ENCODE measurements at regions not wholly inside any gene's neighbourhood (a gene's known extent, or its start where the extent isn't known, plus 50 kb on each side); places are given as distances from the start of the nearest gene placed in this dataset.

DNA sequence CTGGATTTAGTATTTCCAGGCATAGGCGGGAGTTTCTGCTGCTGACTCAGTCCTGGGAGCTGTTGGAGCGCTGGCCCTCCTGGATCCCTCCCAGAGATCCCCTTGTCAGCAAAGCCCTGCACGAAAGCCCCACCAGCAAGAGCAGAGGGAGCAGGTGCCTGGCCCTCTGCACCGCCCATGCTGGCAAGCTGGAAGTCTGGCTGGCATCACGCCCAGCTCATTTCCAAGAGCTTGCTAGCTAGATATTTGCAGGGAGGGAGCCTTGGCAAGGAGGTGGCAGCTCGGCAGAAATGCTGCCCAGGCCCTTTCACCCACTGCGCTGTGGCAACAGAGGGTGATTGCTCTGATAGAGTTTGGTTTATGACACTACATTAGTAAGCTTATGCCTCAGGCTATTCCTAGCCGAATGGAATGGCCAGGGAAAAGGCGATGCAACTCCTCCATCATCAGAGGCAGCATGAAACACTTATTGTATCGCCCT is 193.9 kb downstream of the EMP1 start:
- TF ChIP-seq Cebpa-rat (IDR thresholded peaks at IDR 0.05): no peak
- Histone ChIP-seq H3K4me1 (peaks cover 11% of the 10 kb centered on the region), H3K27me3 (no peaks in the 10 kb centered on the region), H3K4me3 (no peak overlapping the region), H3K36me3 (no peaks in the 10 kb centered on the region), H3K4me2 (no peak overlapping the region), H3K27ac (no peak overlapping the region), H3K9ac (no peak overlapping the region), H3K9me3 (no peaks in the 10 kb centered on the region), H4K20me1 (no peaks in the 10 kb centered on the region)

DNA sequence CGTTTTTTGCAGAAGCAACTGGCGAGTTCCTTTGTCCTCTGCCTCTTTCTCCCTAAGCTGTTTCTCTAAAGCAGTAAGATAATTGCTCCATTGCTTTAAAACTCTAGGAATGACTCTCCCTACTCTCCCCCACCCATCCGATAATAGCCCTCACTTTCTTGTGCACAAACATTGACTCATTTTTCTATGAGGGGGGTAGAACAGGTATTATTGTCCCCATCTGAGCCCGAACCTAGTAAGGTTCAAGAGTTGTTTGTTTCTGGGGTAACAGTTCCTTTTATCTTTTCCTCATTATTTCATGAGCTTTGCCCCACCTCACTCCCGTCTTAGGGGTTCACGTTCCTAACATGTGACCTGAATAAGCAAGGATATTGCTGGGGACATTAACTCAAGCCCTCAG is 190.6 kb downstream of the EMP1 start:
- Histone ChIP-seq H3K36me3 (no peaks in the 10 kb centered on the region), H4K20me1 (no peaks in the 10 kb centered on the region), H3K9me3 (no peaks in the 10 kb centered on the region), H3K9ac (no peak overlapping the region), H3K4me2 (peak overlapping the region; percentile 46), H3K4me3 (no peak overlapping the region), H3K27me3 (no peaks in the 10 kb centered on the region), H3K27ac (no peak overlapping the region), H3K4me1 (peaks cover 11% of the 10 kb centered on the region)
- TF ChIP-seq Cebpa-rat (IDR thresholded peaks at IDR 0.05): no peak

DNA sequence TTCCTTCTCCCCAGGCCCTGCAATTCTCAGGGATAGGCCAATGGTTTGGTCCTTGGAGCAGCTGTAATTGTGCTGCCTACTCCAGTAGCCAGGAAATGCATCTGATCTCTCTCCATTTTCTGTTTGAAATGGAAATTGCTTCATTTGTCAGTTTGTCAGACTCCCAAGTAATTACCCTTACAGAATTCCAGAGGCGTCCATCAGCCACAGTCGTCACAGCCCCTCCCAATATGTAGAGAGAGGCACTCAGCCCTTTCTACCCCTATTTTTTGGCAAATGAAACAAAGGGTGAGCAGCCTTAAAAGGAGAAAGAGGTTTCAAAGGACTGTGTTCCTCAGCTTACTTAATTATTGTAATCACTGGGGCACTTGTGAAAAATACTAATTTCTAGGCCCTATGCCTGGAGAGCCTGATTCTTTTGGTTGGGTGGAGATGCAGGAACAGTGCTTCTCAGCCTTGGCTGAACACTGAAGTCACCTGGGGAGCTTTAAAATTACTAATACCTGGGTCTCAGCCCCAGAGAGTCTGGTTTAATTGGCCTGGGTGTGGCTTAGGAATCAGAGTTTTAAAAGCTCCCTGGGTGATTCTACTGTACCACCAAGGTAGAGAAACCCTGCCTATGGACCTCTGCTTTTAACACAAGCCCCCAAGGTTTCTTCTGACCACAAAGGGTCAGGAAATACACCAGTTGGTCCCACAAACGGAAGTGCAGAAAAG is 190.0 kb downstream of the EMP1 start:
- peak overlapping the region; percentile 46 for H3K4me2 ChIP-seq
- H3K4me3 ChIP-seq: no peak overlapping the region
- H4K20me1 ChIP-seq: no peaks in the 10 kb centered on the region
- H3K4me1 ChIP-seq: peaks cover 11% of the 10 kb centered on the region
- H3K9me3 ChIP-seq: no peaks in the 10 kb centered on the region
- TF ChIP-seq Cebpa-rat (IDR thresholded peaks at IDR 0.05): no peak
- H3K27me3 ChIP-seq: no peaks in the 10 kb centered on the region
- H3K36me3 ChIP-seq: no peaks in the 10 kb centered on the region
- no peak overlapping the region for H3K27ac ChIP-seq
- no peak overlapping the region for H3K9ac ChIP-seq

DNA sequence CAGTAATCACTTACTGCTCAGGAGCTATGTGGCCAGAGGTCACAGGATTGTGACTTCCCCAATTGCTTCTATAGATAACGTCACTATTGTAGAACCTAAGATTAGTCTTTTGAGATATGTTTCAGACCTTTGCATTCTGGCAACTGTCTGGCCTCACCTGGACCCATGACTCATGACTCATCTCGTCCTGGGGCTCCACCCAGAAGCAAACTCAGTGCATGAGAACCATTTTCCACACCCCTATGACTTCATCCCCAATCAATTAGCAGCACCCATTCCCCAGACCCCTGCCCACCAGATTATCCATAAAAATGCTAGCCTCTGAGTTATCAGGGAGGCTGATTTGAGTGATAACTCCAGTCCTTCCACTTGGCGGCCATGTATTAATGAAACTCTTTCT is 186.9 kb downstream of the EMP1 start:
- H4K20me1 ChIP-seq: no peaks in the 10 kb centered on the region
- no peaks in the 10 kb centered on the region for H3K36me3 ChIP-seq
- H3K4me3 ChIP-seq: no peak overlapping the region
- H3K27ac ChIP-seq: no peak overlapping the region
- no peaks in the 10 kb centered on the region for H3K9me3 ChIP-seq
- H3K4me1 ChIP-seq: peaks cover 11% of the 10 kb centered on the region
- TF ChIP-seq Cebpa-rat (IDR thresholded peaks at IDR 0.05): no peak
- H3K27me3 ChIP-seq: no peaks in the 10 kb centered on the region
- no peak overlapping the region for H3K4me2 ChIP-seq
- H3K9ac ChIP-seq: no peak overlapping the region

DNA sequence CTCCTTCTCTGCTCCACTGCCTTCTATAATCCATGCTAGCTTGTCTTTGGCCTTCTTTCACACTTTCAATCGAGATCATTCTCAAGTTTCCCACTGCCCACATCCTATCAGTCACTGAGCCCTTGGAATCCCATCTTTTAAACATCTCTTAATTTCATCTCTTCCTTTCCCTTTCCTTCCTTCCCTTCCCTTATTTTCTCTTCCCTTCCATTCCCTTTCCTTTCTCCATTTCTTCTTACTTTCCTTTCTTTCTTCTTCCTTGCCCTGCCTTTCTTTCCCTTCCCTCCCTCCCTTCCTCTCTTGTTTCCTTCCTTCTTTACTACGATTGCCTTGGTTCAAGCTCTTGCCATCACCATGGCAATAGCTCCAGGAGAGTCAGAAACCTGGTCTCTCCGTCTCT is 183.8 kb downstream of the EMP1 start:
- Histone ChIP-seq H3K9me3 (peaks cover 9% of the 10 kb centered on the region), H3K27me3 (no peaks in the 10 kb centered on the region), H3K27ac (no peak overlapping the region), H3K4me2 (no peak overlapping the region), H3K4me1 (no peaks in the 10 kb centered on the region), H3K4me3 (no peak overlapping the region), H3K9ac (no peak overlapping the region), H4K20me1 (no peaks in the 10 kb centered on the region), H3K36me3 (no peaks in the 10 kb centered on the region)
- TF ChIP-seq Cebpa-rat (IDR thresholded peaks at IDR 0.05): no peak

DNA sequence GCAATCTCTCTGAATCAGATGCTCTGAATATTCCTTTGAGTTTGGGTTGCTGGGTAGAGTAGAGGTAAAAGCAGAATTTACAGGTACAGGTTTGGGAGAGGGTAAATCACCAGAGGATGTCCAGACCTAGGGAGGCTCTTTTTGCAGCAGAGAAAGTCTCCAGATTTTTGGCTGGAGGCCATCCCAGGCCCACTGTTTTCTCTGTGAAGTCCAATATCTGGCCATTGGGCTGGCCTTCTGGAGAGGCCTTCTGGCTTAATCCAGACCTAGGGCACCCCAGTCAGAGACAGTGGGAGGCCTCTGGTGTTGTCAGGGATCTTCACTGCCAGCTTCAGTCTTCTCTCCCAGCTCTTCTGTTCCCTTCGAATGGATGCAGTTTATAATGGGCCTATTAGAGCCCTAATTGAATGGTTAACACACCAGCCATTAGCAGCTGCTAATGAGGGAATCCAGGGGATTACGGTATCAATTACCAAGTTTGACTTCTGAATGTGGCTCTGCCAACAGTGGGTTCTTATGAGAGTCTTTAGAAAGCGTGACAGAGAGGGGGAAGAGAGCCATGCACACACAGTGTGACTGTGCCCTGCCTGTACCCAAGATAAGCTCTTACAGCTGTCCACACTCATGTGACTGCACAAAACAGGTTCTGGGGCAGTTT is 183.1 kb downstream of the EMP1 start:
- H3K4me2 ChIP-seq: no peak overlapping the region
- no peak overlapping the region for H3K27ac ChIP-seq
- no peaks in the 10 kb centered on the region for H3K4me1 ChIP-seq
- H3K9ac ChIP-seq: no peak overlapping the region
- peaks cover 9% of the 10 kb centered on the region for H3K9me3 ChIP-seq
- no peaks in the 10 kb centered on the region for H3K27me3 ChIP-seq
- TF ChIP-seq Cebpa-rat (IDR thresholded peaks at IDR 0.05): no peak
- H3K4me3 ChIP-seq: no peak overlapping the region
- no peaks in the 10 kb centered on the region for H3K36me3 ChIP-seq
- H4K20me1 ChIP-seq: no peaks in the 10 kb centered on the region

DNA sequence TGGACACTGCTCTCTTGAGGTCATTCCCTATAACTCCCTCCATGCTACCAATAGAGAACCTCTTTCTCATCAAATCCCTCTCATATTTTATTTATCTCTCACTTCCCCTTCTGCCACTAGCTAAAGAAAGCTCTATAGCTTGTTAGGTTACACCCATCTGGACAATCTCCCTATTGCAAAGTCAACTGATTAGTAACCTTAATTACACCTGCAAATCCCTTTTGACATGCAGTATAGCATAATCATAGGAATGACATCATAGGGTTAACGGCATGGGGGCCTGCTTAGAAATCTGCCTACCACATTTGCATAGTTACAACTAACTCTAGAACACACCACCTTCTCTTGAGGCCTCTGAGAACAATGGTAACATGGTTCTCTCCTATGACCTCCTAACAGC is 181.2 kb downstream of the EMP1 start:
- no peak overlapping the region for H3K4me2 ChIP-seq
- H3K4me3 ChIP-seq: no peak overlapping the region
- no peak for TF ChIP-seq Cebpa-rat (IDR thresholded peaks at IDR 0.05)

DNA sequence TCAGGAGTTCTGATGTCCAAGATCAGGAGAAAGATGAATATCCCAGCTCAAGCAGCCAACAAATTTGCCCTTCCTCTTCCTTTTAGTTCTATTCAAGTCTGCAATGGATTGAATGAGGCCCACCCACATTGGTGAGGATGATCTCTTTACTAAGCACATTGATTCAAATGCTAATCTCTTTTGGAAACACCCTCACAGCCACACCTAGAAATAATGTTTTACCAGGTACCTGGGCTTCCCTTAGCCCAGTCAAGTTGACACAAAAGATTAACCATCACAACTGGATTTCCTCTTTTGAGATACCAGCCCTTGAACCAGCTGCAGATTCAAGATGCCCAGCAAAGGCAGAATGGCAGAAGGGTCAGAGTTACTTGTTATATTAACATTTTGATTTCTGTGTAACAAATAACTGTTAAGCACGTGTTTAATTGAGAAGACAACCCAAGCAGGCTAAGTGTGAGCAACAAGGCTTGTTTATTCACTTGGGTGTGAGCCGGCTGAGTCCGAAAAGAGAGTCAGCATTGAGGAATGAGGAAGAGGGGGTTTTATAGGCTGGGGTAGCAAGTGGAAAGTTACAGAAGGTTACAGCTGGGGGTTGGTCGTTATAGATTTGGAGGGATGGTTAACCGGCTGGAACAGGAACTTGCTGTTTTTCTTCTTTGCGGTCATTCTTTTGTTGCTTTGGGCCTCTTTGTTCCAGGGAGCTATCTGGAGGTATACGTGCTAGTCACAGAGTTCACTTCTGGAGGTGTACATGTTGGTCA is 180.3 kb downstream of the EMP1 start:
- H3K36me3 ChIP-seq: no peaks in the 10 kb centered on the region
- H3K4me1 ChIP-seq: no peaks in the 10 kb centered on the region
- H4K20me1 ChIP-seq: no peaks in the 10 kb centered on the region
- H3K4me2 ChIP-seq: no peak overlapping the region
- H3K9ac ChIP-seq: no peak overlapping the region
- H3K9me3 ChIP-seq: peaks cover 9% of the 10 kb centered on the region
- H3K27ac ChIP-seq: no peak overlapping the region
- no peaks in the 10 kb centered on the region for H3K27me3 ChIP-seq
- no peak overlapping the region for H3K4me3 ChIP-seq
- TF ChIP-seq Cebpa-rat (IDR thresholded peaks at IDR 0.05): no peak

More for the DNA sequence above, 181.2 kb downstream of the EMP1 start:
- Histone ChIP-seq H4K20me1 (no peaks in the 10 kb centered on the region), H3K9ac (no peak overlapping the region), H3K36me3 (no peaks in the 10 kb centered on the region), H3K27me3 (no peaks in the 10 kb centered on the region), H3K27ac (no peak overlapping the region), H3K4me1 (no peaks in the 10 kb centered on the region), H3K9me3 (peaks cover 9% of the 10 kb centered on the region)

DNA sequence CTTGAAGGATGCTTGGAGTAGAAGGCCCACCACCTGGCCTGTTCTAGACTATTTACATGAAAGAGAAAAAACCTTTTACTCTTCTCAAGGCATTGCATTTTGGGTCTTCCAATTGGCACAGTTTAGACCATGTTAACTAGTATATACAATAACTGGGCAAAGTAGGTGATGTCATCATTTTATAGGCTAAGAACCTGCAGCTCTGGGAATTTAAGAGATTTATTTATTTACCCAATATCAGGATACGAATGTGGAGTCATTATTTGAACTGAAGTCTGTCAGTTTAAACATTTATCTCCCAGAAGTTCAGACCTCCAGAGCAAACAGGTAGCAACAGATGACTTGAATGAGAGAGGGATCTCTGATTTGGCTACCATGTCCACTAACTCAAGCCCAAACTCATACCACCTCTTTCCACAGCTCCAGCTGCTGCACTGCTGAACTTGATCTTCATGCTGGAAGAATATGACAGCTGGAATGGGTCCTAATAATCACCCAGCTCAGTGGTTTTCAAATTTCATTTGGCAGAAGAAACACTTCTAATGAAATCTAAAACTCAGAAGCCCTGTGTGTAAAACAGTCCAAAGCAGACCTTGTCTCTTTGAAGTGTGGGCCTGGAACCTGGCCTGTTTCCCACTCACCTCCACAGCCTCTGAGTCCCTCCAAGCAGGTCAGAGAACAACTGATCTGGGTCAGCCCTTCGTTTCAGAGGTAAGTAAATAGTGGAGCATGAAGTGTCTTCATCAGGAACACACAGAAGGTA is 179.2 kb downstream of the EMP1 start:
- no peak overlapping the region for H3K4me3 ChIP-seq
- TF ChIP-seq Cebpa-rat (IDR thresholded peaks at IDR 0.05): no peak
- H3K9ac ChIP-seq: no peak overlapping the region
- no peak overlapping the region for H3K4me2 ChIP-seq
- H4K20me1 ChIP-seq: no peaks in the 10 kb centered on the region
- H3K27me3 ChIP-seq: no peaks in the 10 kb centered on the region
- no peak overlapping the region for H3K27ac ChIP-seq
- H3K36me3 ChIP-seq: no peaks in the 10 kb centered on the region
- no peaks in the 10 kb centered on the region for H3K4me1 ChIP-seq
- peaks cover 9% of the 10 kb centered on the region for H3K9me3 ChIP-seq
